Neural cell (in vitro differentiated cells): ENCODE measurements at regions not wholly inside any gene's neighbourhood (a gene's known extent, or its start where the extent isn't known, plus 50 kb on each side); places are given as distances from the start of the nearest gene placed in this dataset.

Source experiments
- H2AFZ ChIP-seq: fragments of 200-600, 300-800 bp; sonication (generic), shearing (Covaris generic); 2 replicates; pipeline ENCODE4 v1.6.0; 2014; ENCODE audit warnings: low read depth, mild to moderate bottlenecking, antibody characterized with exemption, low read length, moderate library complexity
- H3F3A ChIP-seq: fragments of 200-600 bp; shearing (Covaris generic); 2 replicates; pipeline ENCODE4 v1.6.1; 2016; ENCODE audit warnings: mild to moderate bottlenecking, moderate library complexity, mixed read lengths, antibody characterized with exemption, low read length; ENCODE audit not compliant: insufficient read depth, poor library complexity, severe bottlenecking
- H3K27ac ChIP-seq: fragments of 200-600, 300-800 bp; sonication (generic), shearing (Covaris generic); 2 replicates; pipeline ENCODE4 v1.5.1; 2014; ENCODE audit warnings: mild to moderate bottlenecking, low read length, moderate library complexity
- H3K27me3 ChIP-seq: fragments of 300-800, 200-600 bp; sonication (generic), shearing (Covaris generic); 2 replicates; pipeline ENCODE4 v1.6.0; 2014; ENCODE audit warnings: mild to moderate bottlenecking, low read depth, low read length, moderate library complexity; ENCODE audit not compliant: insufficient read depth
- H3K36me3 ChIP-seq: fragments of 300-800, 200-600 bp; sonication (generic), shearing (Covaris generic); 2 replicates; pipeline ENCODE4 v1.5.1; 2014; ENCODE audit warnings: mild to moderate bottlenecking, antibody characterized with exemption, low read length, moderate library complexity; ENCODE audit not compliant: insufficient read depth
- H3K4me2 ChIP-seq: fragments of 300-800, 200-600 bp; sonication (generic), shearing (Covaris generic); 2 replicates; pipeline ENCODE4 v1.6.0; 2014; ENCODE audit warnings: mild to moderate bottlenecking, low read length
- H3K4me3 ChIP-seq: fragments of 300-800, 200-600 bp; sonication (generic), shearing (Covaris generic); 2 replicates; pipeline ENCODE4 v1.5.1; 2014; ENCODE audit warnings: mild to moderate bottlenecking, low read length, moderate library complexity
- H3K79me2 ChIP-seq: fragments of 200-600 bp; shearing (Covaris generic); replicated peaks from 2 replicates; pipeline ENCODE4 v1.6.0; 2014; ENCODE audit warnings: mild to moderate bottlenecking, low read length, moderate library complexity; ENCODE audit not compliant: insufficient read depth
- H3K9ac ChIP-seq: fragments of 300-800, 200-600 bp; sonication (generic), shearing (Covaris generic); 2 replicates; pipeline ENCODE4 v1.6.1; 2016; ENCODE audit warnings: mild to moderate bottlenecking, low read length, mixed read lengths
- H3K9me2 ChIP-seq: fragments of 200-600 bp; shearing (Covaris generic); 2 replicates; pipeline ENCODE4 v1.6.1; 2016; ENCODE audit warnings: mild to moderate bottlenecking, low read length, mixed read lengths; ENCODE audit not compliant: insufficient read depth
- H3K9me3 ChIP-seq: fragments of 200-600, 300-800 bp; sonication (generic), shearing (Covaris generic); 2 replicates; pipeline ENCODE4 v1.6.1; 2016; ENCODE audit warnings: mild to moderate bottlenecking, mixed run types, low read length, moderate library complexity, mixed read lengths
- H4K20me1 ChIP-seq: fragments of 200-600 bp; shearing (Covaris generic); 2 replicates; pipeline ENCODE4 v1.6.1; 2016; ENCODE audit warnings: mild to moderate bottlenecking, mixed run types; ENCODE audit not compliant: insufficient read depth
- CTCF ChIP-seq: fragments of 450-650 bp; IDR thresholded peaks from 2 replicates; pipeline ENCODE4 v1.5.1; 2014; ENCODE audit warnings: antibody characterized with exemption, mild to moderate bottlenecking, moderate library complexity; ENCODE audit not compliant: poor library complexity, severe bottlenecking
- EP300 ChIP-seq: fragments of 450-650 bp; conservative IDR thresholded peaks from 2 replicates; pipeline ENCODE4 v1.6.1; 2014; ENCODE audit warnings: antibody characterized with exemption, mild to moderate bottlenecking, moderate library complexity; ENCODE audit not compliant: poor library complexity, severe bottlenecking
- EZH2 ChIP-seq: fragments of 200-600, 300-800 bp; shearing (Covaris generic), sonication (generic); IDR thresholded peaks from 2 replicates; pipeline ENCODE4 v1.6.1; 2014; ENCODE audit warnings: antibody characterized with exemption, low read length, borderline replicate concordance, mild to moderate bottlenecking; ENCODE audit not compliant: insufficient read depth, poor library complexity, severe bottlenecking
- MXI1 ChIP-seq: fragments of 450-650 bp; conservative IDR thresholded peaks from 2 replicates; pipeline ENCODE4 v1.6.1; 2014; ENCODE audit warnings: antibody characterized with exemption, mild to moderate bottlenecking; ENCODE audit not compliant: poor library complexity, severe bottlenecking
- POLR2AphosphoS5 ChIP-seq: IDR thresholded peaks from 2 replicates; pipeline ENCODE4 v1.6.1; 2012
- RAD21 ChIP-seq: fragments of 450-650 bp; conservative IDR thresholded peaks from 2 replicates; pipeline ENCODE4 v1.6.1; 2014; ENCODE audit warnings: antibody characterized with exemption, mild to moderate bottlenecking, moderate library complexity
- REST ChIP-seq: IDR thresholded peaks from 2 replicates; pipeline ENCODE4 v1.6.1; 2012; ENCODE audit warnings: borderline replicate concordance
- SMC3 ChIP-seq: fragments of 450-650 bp; conservative IDR thresholded peaks from 2 replicates; pipeline ENCODE4 v1.6.1; 2014; ENCODE audit warnings: antibody characterized with exemption, mild to moderate bottlenecking, moderate library complexity; ENCODE audit not compliant: poor library complexity
- TAF1 ChIP-seq: IDR thresholded peaks from 2 replicates; pipeline ENCODE4 v1.6.1; 2012; ENCODE audit warnings: low read depth

- H3K79me2 ChIP-seq, result no peaks in the 10 kb centered on the region
- H3K4me3 ChIP-seq, result no peak overlapping the region
- H3K9me3 ChIP-seq, result no peaks in the 10 kb centered on the region
- no peaks in the 10 kb centered on the region for H3F3A ChIP-seq
- no peak overlapping the region for H3K27ac ChIP-seq
- H4K20me1 ChIP-seq, result no peaks in the 10 kb centered on the region
- no peaks in the 10 kb centered on the region for H3K36me3 ChIP-seq
- H2AFZ ChIP-seq, result no peak overlapping the region
- H3K9me2 ChIP-seq, result no peaks in the 10 kb centered on the region
- H3K27me3 ChIP-seq, result no peaks in the 10 kb centered on the region
- no peak overlapping the region for H3K9ac ChIP-seq
- no peak for TF ChIP-seq EP300
- no peak for TF ChIP-seq POLR2AphosphoS5
- no peak for TF ChIP-seq TAF1
- no peak overlapping the region for H3K4me2 ChIP-seq
Observed at GRCh38 chr6:43843669-43844171, 73.7 kb downstream of the VEGFA start.

- Histone ChIP-seq H3K79me2 (no peaks in the 10 kb centered on the region), H3K27me3 (no peaks in the 10 kb centered on the region), H2AFZ (no peak overlapping the region), H3K4me2 (no peak overlapping the region), H3K27ac (no peak overlapping the region), H3K9me3 (no peaks in the 10 kb centered on the region), H3K9me2 (no peaks in the 10 kb centered on the region), H3F3A (no peaks in the 10 kb centered on the region), H3K36me3 (no peaks in the 10 kb centered on the region), H3K4me3 (no peak overlapping the region), H3K9ac (no peak overlapping the region), H4K20me1 (no peaks in the 10 kb centered on the region)
- TF ChIP-seq POLR2AphosphoS5 (no peak), REST (no peak), CTCF (no peak), MXI1 (no peak), EP300 (no peak), EZH2 (no peak)
Observed at GRCh38 chr6:43843097-43843645, 73.2 kb downstream of the VEGFA start.

GRCh38 chr6:43842231-43842794 is 72.3 kb downstream of the VEGFA start:
- no peaks in the 10 kb centered on the region for H3K36me3 ChIP-seq
- H3K4me3 ChIP-seq, result no peak overlapping the region
- H3K27ac ChIP-seq, result no peak overlapping the region
- no peak overlapping the region for H3K4me2 ChIP-seq
- H3K27me3 ChIP-seq, result no peaks in the 10 kb centered on the region
- no peaks in the 10 kb centered on the region for H3K9me3 ChIP-seq
- no peaks in the 10 kb centered on the region for H3K79me2 ChIP-seq
- no peaks in the 10 kb centered on the region for H4K20me1 ChIP-seq
- TF ChIP-seq TAF1 (no peak), SMC3 (no peak), EP300 (no peak), RAD21 (no peak), EZH2 (no peak), REST (no peak), MXI1 (no peak), CTCF (no peak), POLR2AphosphoS5 (no peak)
- no peaks in the 10 kb centered on the region for H3F3A ChIP-seq
- no peaks in the 10 kb centered on the region for H3K9me2 ChIP-seq
- H3K9ac ChIP-seq, result no peak overlapping the region
- H2AFZ ChIP-seq, result no peak overlapping the region
